CD4-positive, CD25-positive, alpha-beta regulatory T cell (primary cell): ENCODE measurements at regions not wholly inside any gene's neighbourhood (a gene's known extent, or its start where the extent isn't known, plus 50 kb on each side); places are given as distances from the start of the nearest gene placed in this dataset.

Source experiments
- ATAC-seq, 2 donors: fragments of 150-1000 bp; cut with Tn5 transposase; one replicate each; pipeline ENCODE4 v1.10.0; 2021; ENCODE audit warnings: low read depth in 2 of 2, moderate number of reproducible peaks in 2 of 2, moderate library complexity in 1 of 2
- DNase-seq, 3 donors: peaks; one replicate each; pipeline versions ENCODE4 v3.0.0 to v3.0.0-alpha.2; 2012 to 2022; ENCODE audit warnings: mixed read lengths in 1 of 3
- H3K27ac ChIP-seq: one replicate; pipeline ENCODE4 v1.7.0; 2013; ENCODE audit warnings: mild to moderate bottlenecking, low read length; ENCODE audit not compliant: insufficient read depth, poor library complexity, severe bottlenecking
- H3K27me3 ChIP-seq: one replicate; pipeline ENCODE4 v1.7.0; 2013; ENCODE audit warnings: low read length; ENCODE audit not compliant: control insufficient read depth, insufficient read depth
- H3K36me3 ChIP-seq: one replicate; pipeline ENCODE4 v1.7.0; 2013; ENCODE audit warnings: mild to moderate bottlenecking, low read length, moderate library complexity; ENCODE audit not compliant: control insufficient read depth, insufficient read depth
- H3K4me1 ChIP-seq: 2 replicates; pipeline ENCODE4 v1.7.0; 2013; ENCODE audit warnings: mild to moderate bottlenecking, low read length; ENCODE audit not compliant: insufficient read depth, control insufficient read depth, poor library complexity, severe bottlenecking
- H3K4me3 ChIP-seq: one replicate; pipeline ENCODE4 v1.7.0; 2013; ENCODE audit warnings: low read depth, mild to moderate bottlenecking, low read length, moderate library complexity
- H3K9me3 ChIP-seq, 2 experiments: 1 replicate in 1 of 2; 2 replicates in 1 of 2; pipeline ENCODE4 v1.7.0; 2013; ENCODE audit warnings: low read length in 2 of 2, mild to moderate bottlenecking in 1 of 2, moderate library complexity in 1 of 2; ENCODE audit not compliant: control insufficient read depth in 2 of 2
- H3K27ac Mint-ChIP-seq, 3 donors: one replicate each; pipeline ENCODE4 v1.8.0; 2020 to 2022; ENCODE audit warnings: mild to moderate bottlenecking in 3 of 3, mixed read lengths in 3 of 3, moderate library complexity in 2 of 3
- H3K27me3 Mint-ChIP-seq: one replicate; pipeline ENCODE4 v1.8.0; 2022; ENCODE audit warnings: mild to moderate bottlenecking, mixed read lengths
- H3K36me3 Mint-ChIP-seq: one replicate; pipeline ENCODE4 v1.8.0; 2020; ENCODE audit warnings: mixed read lengths
- H3K4me1 Mint-ChIP-seq, 4 donors: one replicate each; pipeline ENCODE4 v1.8.0; 2020 to 2022; ENCODE audit warnings: mixed read lengths in 4 of 4, mild to moderate bottlenecking in 1 of 4
- H3K4me3 Mint-ChIP-seq, 4 donors: one replicate each; pipeline ENCODE4 v1.8.0; 2020 to 2022; ENCODE audit warnings: mild to moderate bottlenecking in 4 of 4, mixed read lengths in 4 of 4, moderate library complexity in 3 of 4
- H3K9me3 Mint-ChIP-seq, 7 donors: one replicate each; pipeline ENCODE4 v1.8.0; 2020 to 2022; ENCODE audit warnings: mixed read lengths in 7 of 7, mild to moderate bottlenecking in 3 of 7, moderate library complexity in 2 of 7

- H3K27me3 ChIP-seq = no peaks in the 10 kb centered on the region
- H3K27me3 Mint-ChIP-seq = no peaks in the 10 kb centered on the region
- H3K4me1 ChIP-seq = no peaks in the 10 kb centered on the region
- H3K4me3 ChIP-seq = no peak overlapping the region
- H3K27ac ChIP-seq = no peak overlapping the region
- no peak overlapping the region for H3K27ac Mint-ChIP-seq
- no peak for ATAC-seq
- no peak overlapping the region for H3K4me3 Mint-ChIP-seq
- H3K4me1 Mint-ChIP-seq = no peaks in the 10 kb centered on the region
- no peak for DNase-seq
- H3K9me3 Mint-ChIP-seq = peaks cover 0 to 11% (median 0%) of the 10 kb centered on the region in 7 donors
- no peaks in the 10 kb centered on the region for H3K36me3 ChIP-seq
- no peaks in the 10 kb centered on the region for H3K36me3 Mint-ChIP-seq
- no peaks in the 10 kb centered on the region for H3K9me3 ChIP-seq
These were observed 266.4 kb downstream of the CBLN1 start for GRCh38 chr16:49015225-49015592.

- no peaks in the 10 kb centered on the region for H3K4me1 Mint-ChIP-seq
- no peak overlapping the region for H3K27ac Mint-ChIP-seq
- Histone ChIP-seq H3K27ac (no peak overlapping the region), H3K4me1 (no peaks in the 10 kb centered on the region), H3K4me3 (no peak overlapping the region), H3K27me3 (no peaks in the 10 kb centered on the region), H3K9me3 (no peaks in the 10 kb centered on the region), H3K36me3 (no peaks in the 10 kb centered on the region)
- no peaks in the 10 kb centered on the region for H3K27me3 Mint-ChIP-seq
- H3K9me3 Mint-ChIP-seq = peaks cover 0 to 14% (median 1%) of the 10 kb centered on the region in 7 donors
- no peaks in the 10 kb centered on the region for H3K36me3 Mint-ChIP-seq
- ATAC-seq = no peak
- DNase-seq = no peak
- H3K4me3 Mint-ChIP-seq = no peak overlapping the region
These were observed 267.1 kb downstream of the CBLN1 start for GRCh38 chr16:49014277-49015224.

GRCh38 chr16:49013727-49014080 is 267.9 kb downstream of the CBLN1 start:
- H3K4me1 ChIP-seq = no peaks in the 10 kb centered on the region
- H3K4me1 Mint-ChIP-seq = no peaks in the 10 kb centered on the region
- H3K4me3 ChIP-seq = no peak overlapping the region
- no peaks in the 10 kb centered on the region for H3K36me3 Mint-ChIP-seq
- no peak overlapping the region for H3K4me3 Mint-ChIP-seq
- DNase-seq = no peak
- peaks cover 0 to 11% (median 1%) of the 10 kb centered on the region in 7 donors for H3K9me3 Mint-ChIP-seq
- ATAC-seq = no peak
- no peaks in the 10 kb centered on the region for H3K36me3 ChIP-seq
- no peak overlapping the region for H3K27ac Mint-ChIP-seq
- H3K27ac ChIP-seq = no peak overlapping the region
- H3K27me3 ChIP-seq = no peaks in the 10 kb centered on the region
- no peaks in the 10 kb centered on the region for H3K9me3 ChIP-seq
- H3K27me3 Mint-ChIP-seq = peaks cover 4% of the 10 kb centered on the region

- Histone ChIP-seq H3K4me3 (no peak overlapping the region), H3K27ac (no peak overlapping the region), H3K9me3 (no peaks in the 10 kb centered on the region), H3K36me3 (no peaks in the 10 kb centered on the region), H3K4me1 (no peaks in the 10 kb centered on the region), H3K27me3 (no peaks in the 10 kb centered on the region)
- Mint-ChIP-seq H3K4me1 (no peaks in the 10 kb centered on the region), H3K27ac (no peak overlapping the region), H3K27me3 (peaks cover 4% of the 10 kb centered on the region), H3K4me3 (no peak overlapping the region), H3K9me3 (peaks cover 0 to 11% (median 1%) of the 10 kb centered on the region in 7 donors), H3K36me3 (no peaks in the 10 kb centered on the region)
- DNase-seq = no peak
- ATAC-seq = no peak
These were observed 268.5 kb downstream of the CBLN1 start for GRCh38 chr16:49012961-49013726.

- H3K4me1 ChIP-seq = no peaks in the 10 kb centered on the region
- DNase-seq (no peak), ATAC-seq (no peak)
- Mint-ChIP-seq H3K4me3 (no peak overlapping the region), H3K9me3 (peaks cover 0 to 11% (median 1%) of the 10 kb centered on the region in 7 donors), H3K27me3 (peaks cover 4% of the 10 kb centered on the region), H3K4me1 (no peaks in the 10 kb centered on the region), H3K27ac (no peak overlapping the region), H3K36me3 (no peaks in the 10 kb centered on the region)
- H3K27ac ChIP-seq = no peak overlapping the region
- H3K27me3 ChIP-seq = no peaks in the 10 kb centered on the region
- no peak overlapping the region for H3K4me3 ChIP-seq
- no peaks in the 10 kb centered on the region for H3K9me3 ChIP-seq
- H3K36me3 ChIP-seq = no peaks in the 10 kb centered on the region
These were observed 269.7 kb downstream of the CBLN1 start for GRCh38 chr16:49011901-49012300.

GRCh38 chr16:49010879-49011278 is 270.8 kb downstream of the CBLN1 start:
- Mint-ChIP-seq H3K4me3 (no peak overlapping the region), H3K36me3 (no peaks in the 10 kb centered on the region), H3K27me3 (peaks cover 4% of the 10 kb centered on the region), H3K4me1 (no peaks in the 10 kb centered on the region), H3K9me3 (peaks cover 0 to 11% (median 5%) of the 10 kb centered on the region in 7 donors), H3K27ac (no peak overlapping the region)
- DNase-seq = no peak
- ATAC-seq = no peak
- H3K27me3 ChIP-seq = no peaks in the 10 kb centered on the region
- H3K36me3 ChIP-seq = no peaks in the 10 kb centered on the region
- H3K4me1 ChIP-seq = no peaks in the 10 kb centered on the region
- H3K4me3 ChIP-seq = no peak overlapping the region
- no peak overlapping the region for H3K27ac ChIP-seq
- H3K9me3 ChIP-seq = no peaks in the 10 kb centered on the region

GRCh38 chr16:49010396-49010795 is 271.2 kb downstream of the CBLN1 start:
- H3K27ac ChIP-seq = no peak overlapping the region
- no peaks in the 10 kb centered on the region for H3K4me1 ChIP-seq
- no peak for DNase-seq
- peaks cover 0 to 11% (median 6%) of the 10 kb centered on the region in 7 donors for H3K9me3 Mint-ChIP-seq
- H3K27me3 ChIP-seq = no peaks in the 10 kb centered on the region
- H3K27me3 Mint-ChIP-seq = peaks cover 4% of the 10 kb centered on the region
- no peak overlapping the region for H3K27ac Mint-ChIP-seq
- no peaks in the 10 kb centered on the region for H3K4me1 Mint-ChIP-seq
- H3K4me3 ChIP-seq = no peak overlapping the region
- no peaks in the 10 kb centered on the region for H3K36me3 Mint-ChIP-seq
- no peak overlapping the region for H3K4me3 Mint-ChIP-seq
- H3K9me3 ChIP-seq = no peaks in the 10 kb centered on the region
- no peaks in the 10 kb centered on the region for H3K36me3 ChIP-seq
- no peak for ATAC-seq
